B cell (primary cell): ENCODE measurements at regions not wholly inside any gene's neighbourhood (a gene's known extent, or its start where the extent isn't known, plus 50 kb on each side); places are given as distances from the start of the nearest gene placed in this dataset.

Experiments
- ATAC-seq: fragments of 200-7000 bp; cut with Tn5 transposase; one replicate; pipeline ENCODE4 v1.10.0; 2021; ENCODE audit warnings: low read depth, mild to moderate bottlenecking, moderate number of reproducible peaks, moderate library complexity
- CTCF ChIA-PET: fragments of 350-600 bp; sonication (Branson Sonifier 250); formaldehyde crosslinking; loops from one replicate; lab custom pipeline; 2021; ENCODE audit warnings: antibody characterized with exemption, inconsistent platforms; lab: Charles Lee
- POLR2A ChIA-PET: fragments of 350-600 bp; sonication (Branson Sonifier 250); formaldehyde crosslinking; loops from one replicate; lab custom pipeline; 2021; ENCODE audit warnings: antibody characterized with exemption; lab: Charles Lee
- DNase-seq: peaks from one replicate; pipeline ENCODE4 v3.0.0; 2013
- H2AFZ ChIP-seq: 2 replicates; pipeline ENCODE4 v1.6.1; 2012; ENCODE audit warnings: mild to moderate bottlenecking, low read depth, low read length; ENCODE audit not compliant: insufficient read depth, poor library complexity, severe bottlenecking
- H3K27ac ChIP-seq, 2 donors: 1 replicate in 1 of 2; 2 replicates in 1 of 2; pipeline ENCODE4 v1.5.1; 2012 to 2013; ENCODE audit warnings: low read length in 2 of 2, mild to moderate bottlenecking in 2 of 2, moderate library complexity in 1 of 2
- H3K27me3 ChIP-seq, 4 experiments: fragments of 200-600 bp in 1 of 4; sonication (generic) in 1 of 4; replicated peaks in 1 of 4; 1 replicate in 2 of 4; 2 replicates in 2 of 4; pipeline versions ENCODE4 v1.6.1 to v1.7.0; 2013 to 2016; ENCODE audit warnings: low read length in 3 of 4, mild to moderate bottlenecking in 2 of 4, mixed read lengths in 1 of 4, moderate library complexity in 1 of 4; ENCODE audit not compliant: insufficient read depth in 4 of 4, control insufficient read depth in 3 of 4; ENCODE audit errors: control extremely low read depth in 1 of 4
- H3K36me3 ChIP-seq, 2 experiments: replicated peaks in 1 of 2; 1 replicate in 1 of 2; 2 replicates in 1 of 2; pipeline versions ENCODE4 v1.6.1 to v1.7.1; 2013; ENCODE audit warnings: low read length in 1 of 2; ENCODE audit not compliant: insufficient read depth in 2 of 2, control insufficient read depth in 1 of 2; ENCODE audit errors: control extremely low read depth in 1 of 2, extremely low read depth in 1 of 2
- H3K4me1 ChIP-seq, 2 donors: fragments of 200-600 bp in 1 of 2; sonication (generic) in 1 of 2; 1 replicate in 1 of 2; 2 replicates in 1 of 2; pipeline versions ENCODE4 v1.5.1 to v1.6.1; 2013 to 2017; ENCODE audit warnings: low read length in 2 of 2; ENCODE audit not compliant: control insufficient read depth in 2 of 2, insufficient read depth in 2 of 2
- H3K4me2 ChIP-seq: replicated peaks from 2 replicates; pipeline ENCODE3; 2012; ENCODE audit warnings: mild to moderate bottlenecking, low read depth, low read length; ENCODE audit not compliant: poor library complexity, severe bottlenecking
- H3K4me3 ChIP-seq, 5 experiments: fragments of 200-600 bp in 1 of 5; sonication (generic) in 1 of 5; 1 replicate in 3 of 5; 2 replicates in 2 of 5; pipeline versions ENCODE4 v1.5.1 to v1.7.0; 2011 to 2016; ENCODE audit warnings: low read length in 4 of 5, mild to moderate bottlenecking in 4 of 5, low read depth in 2 of 5, control low read depth in 1 of 5, moderate library complexity in 1 of 5; ENCODE audit not compliant: insufficient read depth in 1 of 5; ENCODE audit errors: control extremely low read depth in 1 of 5, extremely low read depth in 1 of 5
- H3K79me2 ChIP-seq: fragments of 200-600 bp; sonication (generic); one replicate; pipeline ENCODE4 v1.6.0; 2016; ENCODE audit warnings: low read length; ENCODE audit not compliant: control insufficient read depth, insufficient read depth
- H3K9ac ChIP-seq: fragments of 200-600 bp; sonication (generic); 2 replicates; pipeline ENCODE4 v1.6.1; 2017; ENCODE audit warnings: mild to moderate bottlenecking, low read length, moderate library complexity
- H3K9me3 ChIP-seq, 3 donors: one replicate each; pipeline versions ENCODE4 v1.6.1 to v1.7.1; 2013; ENCODE audit warnings: low read length in 2 of 3; ENCODE audit not compliant: control insufficient read depth in 2 of 3, insufficient read depth in 1 of 3; ENCODE audit errors: control extremely low read depth in 1 of 3
- H4K20me1 ChIP-seq: 2 replicates; pipeline ENCODE4 v1.6.0; 2012; ENCODE audit warnings: mild to moderate bottlenecking, low read length; ENCODE audit not compliant: insufficient read depth, control insufficient read depth, poor library complexity, severe bottlenecking
- H3K27ac Mint-ChIP-seq: one replicate; pipeline ENCODE4 v1.8.0; 2021; ENCODE audit warnings: mixed read lengths
- H3K27me3 Mint-ChIP-seq: one replicate; pipeline ENCODE4 v1.8.0; 2021; ENCODE audit warnings: mixed read lengths
- H3K4me1 Mint-ChIP-seq: one replicate; pipeline ENCODE4 v1.8.0; 2021; ENCODE audit warnings: mixed read lengths
- H3K4me3 Mint-ChIP-seq: one replicate; pipeline ENCODE4 v1.8.0; 2021; ENCODE audit warnings: mixed read lengths
- H3K9me3 Mint-ChIP-seq: one replicate; pipeline ENCODE4 v1.8.0; 2022; ENCODE audit warnings: mixed read lengths; ENCODE audit not compliant: insufficient read depth
- CTCF ChIP-seq: fragments of 200-600 bp; IDR thresholded peaks from one replicate; pipeline ENCODE4 v1.8.0; 2022; ENCODE audit warnings: antibody characterized with exemption, mild to moderate bottlenecking
- EZH2 ChIP-seq: IDR thresholded peaks from 2 replicates; pipeline ENCODE4 v1.6.1; 2012; ENCODE audit warnings: borderline replicate concordance, low read depth, mild to moderate bottlenecking, moderate library complexity, low read length; ENCODE audit not compliant: insufficient read depth, poor library complexity, severe bottlenecking
- WGBS: methylation state at CpG from one replicate; pipeline ENCODE4 v1.1.5; 2013; ENCODE audit warnings: missing lambda C conversion rate; ENCODE audit not compliant: insufficient coverage; 5-methylcytosine and 5-hydroxymethylcytosine counted together
- intact Hi-C: fragments of 100-400 bp; cut with micrococcal nuclease; formaldehyde crosslinking; loops from one replicate; pipeline ENCODE4 v1.10.0; 2022

- H3K4me1 ChIP-seq = no peaks in the 10 kb centered on the region
- intact Hi-C loops = no loop called here
- DNase-seq (no peak), ATAC-seq (no peak)
- Mint-ChIP-seq H3K4me1 (no peaks in the 10 kb centered on the region), H3K27me3 (no peaks in the 10 kb centered on the region), H3K4me3 (no peak overlapping the region), H3K9me3 (no peaks in the 10 kb centered on the region), H3K27ac (no peak overlapping the region)
- POLR2A ChIA-PET = no interaction called here
- no peaks in the 10 kb centered on the region for H3K9me3 ChIP-seq
- H3K27ac ChIP-seq = no peak overlapping the region
- 20% methylated on average over 1 of the region's 2 CpGs for WGBS
- H2AFZ ChIP-seq = no peak overlapping the region
- no peak overlapping the region for H3K4me3 ChIP-seq
- H3K36me3 ChIP-seq = no peaks in the 10 kb centered on the region
- no peaks in the 10 kb centered on the region for H4K20me1 ChIP-seq
- no peak overlapping the region for H3K9ac ChIP-seq
- H3K79me2 ChIP-seq = no peaks in the 10 kb centered on the region
- CTCF ChIA-PET = no interaction called here
- no peaks in the 10 kb centered on the region for H3K27me3 ChIP-seq
- TF ChIP-seq CTCF = no peak
- TF ChIP-seq EZH2 = no peak
- H3K4me2 ChIP-seq = no peak overlapping the region
Measured at GRCh38 chr4:164461901-164462300, 292.0 kb upstream of the SMIM31 start.

GRCh38 chr4:164462471-164462870, 291.5 kb upstream of the SMIM31 start:
- H3K4me1 Mint-ChIP-seq = no peaks in the 10 kb centered on the region
- H3K27ac Mint-ChIP-seq = no peak overlapping the region
- no peak overlapping the region for H3K4me3 Mint-ChIP-seq
- no peak overlapping the region for H3K4me2 ChIP-seq
- H3K27me3 ChIP-seq = no peaks in the 10 kb centered on the region
- no peaks in the 10 kb centered on the region for H3K27me3 Mint-ChIP-seq
- POLR2A ChIA-PET = no interaction called here
- DNase-seq (no peak), ATAC-seq (no peak)
- H3K4me1 ChIP-seq = no peaks in the 10 kb centered on the region
- no peak overlapping the region for H3K4me3 ChIP-seq
- CTCF ChIA-PET = no interaction called here
- TF ChIP-seq CTCF (no peak), EZH2 (no peak)
- no peaks in the 10 kb centered on the region for H4K20me1 ChIP-seq
- H3K36me3 ChIP-seq = no peaks in the 10 kb centered on the region
- H2AFZ ChIP-seq = no peak overlapping the region
- no peaks in the 10 kb centered on the region for H3K9me3 ChIP-seq
- no peaks in the 10 kb centered on the region for H3K79me2 ChIP-seq
- no peak overlapping the region for H3K27ac ChIP-seq
- H3K9ac ChIP-seq = no peak overlapping the region
- no peaks in the 10 kb centered on the region for H3K9me3 Mint-ChIP-seq
- intact Hi-C loops = no loop called here
